Activated T-helper 1 cell treated with anti-CD3 and anti-CD28 coated beads, Interleukin-12 subunit alpha, Interleukin-12 subunit beta, Interleukin-2, Interleukin-4 antibody, amounts not matched to agents 30 ng/mL and 10 ng/mL and 1 ng/mL, durations not matched to agents 14 hours and 24 hours and 36 hours (primary cell): ENCODE measurements at regions not wholly inside any gene's neighbourhood (a gene's known extent, or its start where the extent isn't known, plus 50 kb on each side); places are given as distances from the start of the nearest gene placed in this dataset.

Experiments
- DNase-seq: peaks from one replicate; pipeline ENCODE4 v3.0.0; 2021; ENCODE audit warnings: low spot score
- H3K27ac Mint-ChIP-seq: one replicate; pipeline ENCODE4 v1.8.0; 2021; ENCODE audit warnings: mild to moderate bottlenecking, mixed read lengths
- H3K27me3 Mint-ChIP-seq: one replicate; pipeline ENCODE4 v1.8.0; 2022; ENCODE audit warnings: mild to moderate bottlenecking, moderate library complexity, mixed read lengths; ENCODE audit not compliant: insufficient read depth
- H3K36me3 Mint-ChIP-seq: one replicate; pipeline ENCODE4 v1.8.0; 2021; ENCODE audit warnings: low read depth, mixed read lengths
- H3K4me1 Mint-ChIP-seq: one replicate; pipeline ENCODE4 v1.8.0; 2021; ENCODE audit warnings: low read depth, mixed read lengths
- H3K4me3 Mint-ChIP-seq: one replicate; pipeline ENCODE4 v1.8.0; 2021; ENCODE audit warnings: mild to moderate bottlenecking, moderate library complexity, mixed read lengths
- H3K9me3 Mint-ChIP-seq: one replicate; pipeline ENCODE4 v1.8.0; 2021; ENCODE audit warnings: mixed read lengths
- intact Hi-C: fragments of 100-400 bp; cut with micrococcal nuclease; formaldehyde crosslinking; loops from one replicate; pipeline ENCODE4 v1.15.1; 2024

- no peaks in the 10 kb centered on the region for H3K27me3 Mint-ChIP-seq
- H3K4me3 Mint-ChIP-seq, result no peak overlapping the region
- H3K36me3 Mint-ChIP-seq, result no peaks in the 10 kb centered on the region
- no peaks in the 10 kb centered on the region for H3K4me1 Mint-ChIP-seq
- peaks cover 5% of the 10 kb centered on the region for H3K9me3 Mint-ChIP-seq
- H3K27ac Mint-ChIP-seq, result no peak overlapping the region
- DNase-seq, result no peak
- intact Hi-C loops, result no loop called here
Observed at GRCh38 chr20:60897976-60898375, 354.1 kb upstream of the CDH4 start.

GRCh38 chr20:60899320-60899719 is 352.7 kb upstream of the CDH4 start:
- H3K9me3 Mint-ChIP-seq, result peaks cover 5% of the 10 kb centered on the region
- H3K4me1 Mint-ChIP-seq, result no peaks in the 10 kb centered on the region
- H3K27ac Mint-ChIP-seq, result no peak overlapping the region
- DNase-seq, result no peak
- H3K36me3 Mint-ChIP-seq, result no peaks in the 10 kb centered on the region
- H3K27me3 Mint-ChIP-seq, result no peaks in the 10 kb centered on the region
- intact Hi-C loops, result no loop called here
- H3K4me3 Mint-ChIP-seq, result no peak overlapping the region

- no peak overlapping the region for H3K4me3 Mint-ChIP-seq
- H3K36me3 Mint-ChIP-seq, result no peaks in the 10 kb centered on the region
- peaks cover 5% of the 10 kb centered on the region for H3K9me3 Mint-ChIP-seq
- no peaks in the 10 kb centered on the region for H3K4me1 Mint-ChIP-seq
- intact Hi-C loops, result no loop called here
- no peak for DNase-seq
- no peaks in the 10 kb centered on the region for H3K27me3 Mint-ChIP-seq
- no peak overlapping the region for H3K27ac Mint-ChIP-seq
Observed at GRCh38 chr20:60900618-60901017, 351.4 kb upstream of the CDH4 start.

GRCh38 chr20:60901831-60902230 is 350.2 kb upstream of the CDH4 start:
- Mint-ChIP-seq H3K36me3 (no peaks in the 10 kb centered on the region), H3K27ac (no peak overlapping the region), H3K27me3 (no peaks in the 10 kb centered on the region), H3K9me3 (peaks cover 5% of the 10 kb centered on the region), H3K4me1 (no peaks in the 10 kb centered on the region), H3K4me3 (no peak overlapping the region)
- DNase-seq, result no peak
- intact Hi-C loops, result no loop called here

GRCh38 chr20:60903325-60903971 is 348.6 kb upstream of the CDH4 start:
- H3K27ac Mint-ChIP-seq, result no peak overlapping the region
- no peak for DNase-seq
- H3K36me3 Mint-ChIP-seq, result no peaks in the 10 kb centered on the region
- intact Hi-C loops, result no loop called here
- H3K27me3 Mint-ChIP-seq, result no peaks in the 10 kb centered on the region
- no peak overlapping the region for H3K4me3 Mint-ChIP-seq
- H3K4me1 Mint-ChIP-seq, result no peaks in the 10 kb centered on the region
- H3K9me3 Mint-ChIP-seq, result peaks cover 5% of the 10 kb centered on the region

- Mint-ChIP-seq H3K36me3 (no peaks in the 10 kb centered on the region), H3K27ac (no peak overlapping the region)
Observed at GRCh38 chr20:60904730-60905129, 347.3 kb upstream of the CDH4 start.

GRCh38 chr20:60905919-60906318 is 346.1 kb upstream of the CDH4 start:
- no peak for DNase-seq
- no peak overlapping the region for H3K27ac Mint-ChIP-seq
- intact Hi-C loops, result no loop called here
- H3K9me3 Mint-ChIP-seq, result peaks cover 5% of the 10 kb centered on the region
- no peaks in the 10 kb centered on the region for H3K36me3 Mint-ChIP-seq
- H3K27me3 Mint-ChIP-seq, result no peaks in the 10 kb centered on the region
- H3K4me3 Mint-ChIP-seq, result no peak overlapping the region
- no peaks in the 10 kb centered on the region for H3K4me1 Mint-ChIP-seq

More at GRCh38 chr20:60904730-60905129, 347.3 kb upstream of the CDH4 start:
- H3K4me3 Mint-ChIP-seq, result no peak overlapping the region
- H3K27me3 Mint-ChIP-seq, result no peaks in the 10 kb centered on the region
- DNase-seq, result no peak
- H3K9me3 Mint-ChIP-seq, result peaks cover 5% of the 10 kb centered on the region
- intact Hi-C loops, result no loop called here
- H3K4me1 Mint-ChIP-seq, result no peaks in the 10 kb centered on the region

GRCh38 chr20:60906555-60906954 is 345.5 kb upstream of the CDH4 start:
- Mint-ChIP-seq H3K27me3 (no peaks in the 10 kb centered on the region), H3K4me1 (no peaks in the 10 kb centered on the region), H3K4me3 (no peak overlapping the region), H3K36me3 (no peaks in the 10 kb centered on the region), H3K9me3 (peaks cover 5% of the 10 kb centered on the region), H3K27ac (no peak overlapping the region)
- no peak for DNase-seq
- intact Hi-C loops, result no loop called here

GRCh38 chr20:60913298-60913697 is 338.8 kb upstream of the CDH4 start:
- no peaks in the 10 kb centered on the region for H3K4me1 Mint-ChIP-seq
- intact Hi-C loops, result no loop called here
- H3K27me3 Mint-ChIP-seq, result no peaks in the 10 kb centered on the region
- no peaks in the 10 kb centered on the region for H3K36me3 Mint-ChIP-seq
- no peak overlapping the region for H3K4me3 Mint-ChIP-seq
- DNase-seq, result no peak
- peaks cover 5% of the 10 kb centered on the region for H3K9me3 Mint-ChIP-seq
- H3K27ac Mint-ChIP-seq, result no peak overlapping the region

GRCh38 chr20:60921022-60921622 is 330.9 kb upstream of the CDH4 start:
- Mint-ChIP-seq H3K36me3 (no peaks in the 10 kb centered on the region), H3K4me3 (no peak overlapping the region), H3K4me1 (no peaks in the 10 kb centered on the region), H3K27ac (no peak overlapping the region), H3K9me3 (no peaks in the 10 kb centered on the region), H3K27me3 (no peaks in the 10 kb centered on the region)
- no peak for DNase-seq
- intact Hi-C loops, result no loop called here

GRCh38 chr20:60926831-60927230 is 325.2 kb upstream of the CDH4 start:
- H3K36me3 Mint-ChIP-seq, result no peaks in the 10 kb centered on the region
- intact Hi-C loops, result no loop called here
- no peaks in the 10 kb centered on the region for H3K4me1 Mint-ChIP-seq
- DNase-seq, result no peak
- no peaks in the 10 kb centered on the region for H3K27me3 Mint-ChIP-seq
- H3K4me3 Mint-ChIP-seq, result no peak overlapping the region
- H3K9me3 Mint-ChIP-seq, result no peaks in the 10 kb centered on the region
- H3K27ac Mint-ChIP-seq, result no peak overlapping the region

GRCh38 chr20:60928341-60928740 is 323.7 kb upstream of the CDH4 start:
- Mint-ChIP-seq H3K4me3 (no peak overlapping the region), H3K9me3 (no peaks in the 10 kb centered on the region), H3K27ac (no peak overlapping the region), H3K27me3 (no peaks in the 10 kb centered on the region), H3K4me1 (no peaks in the 10 kb centered on the region), H3K36me3 (no peaks in the 10 kb centered on the region)
- DNase-seq, result no peak
- intact Hi-C loops, result no loop called here

- no peaks in the 10 kb centered on the region for H3K36me3 Mint-ChIP-seq
- intact Hi-C loops, result no loop called here
- H3K27ac Mint-ChIP-seq, result no peak overlapping the region
- no peaks in the 10 kb centered on the region for H3K4me1 Mint-ChIP-seq
- DNase-seq, result no peak
- no peaks in the 10 kb centered on the region for H3K9me3 Mint-ChIP-seq
- no peak overlapping the region for H3K4me3 Mint-ChIP-seq
- no peaks in the 10 kb centered on the region for H3K27me3 Mint-ChIP-seq
Observed at GRCh38 chr20:60930023-60930790, 321.9 kb upstream of the CDH4 start.
